HG03432 (cell line): ENCODE measurements at regions not wholly inside any gene's neighbourhood (a gene's known extent, or its start where the extent isn't known, plus 50 kb on each side); places are given as distances from the start of the nearest gene placed in this dataset.
"Not testable (repeated sequence)": the region's sequence is repeated elsewhere in the genome, so short reads cannot be mapped to it uniquely, and the experiment has no call there.

Experiments used
- ATAC-seq: cut with Tn5 transposase; IDR thresholded peaks from one replicate; pipeline ENCODE4 v1.9.1; 2021; ENCODE audit warnings: mild to moderate bottlenecking, moderate library complexity; ENCODE audit not compliant: unreplicated experiment

- ATAC-seq = no peak
Measured at GRCh38 chrX:8105531-8105930, 65.5 kb downstream of the VCX2 start.

- ATAC-seq = no peak
Measured at GRCh38 chrX:8103655-8104054, 67.4 kb downstream of the VCX2 start.

GRCh38 chrX:8091510-8091909 is 79.6 kb downstream of the VCX2 start:
- no peak for ATAC-seq

GRCh38 chrX:8090906-8091305 is 80.2 kb downstream of the VCX2 start:
- no peak for ATAC-seq

- no peak for ATAC-seq
Measured at GRCh38 chrX:8090482-8090881, 80.6 kb downstream of the VCX2 start.

GRCh38 chrX:8089141-8089540 is 81.9 kb downstream of the VCX2 start:
- no peak for ATAC-seq

GRCh38 chrX:8084006-8084405 is 87.1 kb downstream of the VCX2 start:
- no peak for ATAC-seq

- no peak for ATAC-seq
Measured at GRCh38 chrX:8083286-8083685, 87.8 kb downstream of the VCX2 start.

- no peak for ATAC-seq
Measured at GRCh38 chrX:8075636-8076035, 95.4 kb downstream of the VCX2 start.

- ATAC-seq = no peak
Measured at GRCh38 chrX:8067754-8068462, 103.2 kb downstream of the VCX2 start.

- no peak for ATAC-seq
Measured at GRCh38 chrX:8052909-8053308, 118.2 kb downstream of the VCX2 start.

GRCh38 chrX:8049827-8050226 is 121.2 kb downstream of the VCX2 start:
- ATAC-seq = no peak

- no peak for ATAC-seq
Measured at GRCh38 chrX:8048466-8048865, 121.3 kb upstream of the PNPLA4 start.

GRCh38 chrX:8044947-8045346 is 117.7 kb upstream of the PNPLA4 start:
- ATAC-seq = no peak

- no peak for ATAC-seq
Measured at GRCh38 chrX:8043546-8043945, 116.3 kb upstream of the PNPLA4 start.

GRCh38 chrX:8043121-8043520 is 115.9 kb upstream of the PNPLA4 start:
- no peak for ATAC-seq

- ATAC-seq = no peak
Measured at GRCh38 chrX:8042304-8042703, 115.1 kb upstream of the PNPLA4 start.

GRCh38 chrX:8039711-8040110 is 112.5 kb upstream of the PNPLA4 start:
- ATAC-seq = not testable (repeated sequence)

- no peak for ATAC-seq
Measured at GRCh38 chrX:8037593-8038348, 110.6 kb upstream of the PNPLA4 start.

GRCh38 chrX:8036914-8037313 is 109.7 kb upstream of the PNPLA4 start:
- ATAC-seq = no peak

GRCh38 chrX:8034058-8034457 is 106.8 kb upstream of the PNPLA4 start:
- ATAC-seq = no peak

GRCh38 chrX:8033175-8033574 is 106.0 kb upstream of the PNPLA4 start:
- ATAC-seq = no peak

- ATAC-seq = no peak
Measured at GRCh38 chrX:8030361-8030760, 103.1 kb upstream of the PNPLA4 start.
